Thyroid gland (tissue), 4 donors: ENCODE measurements at regions not wholly inside any gene's neighbourhood (a gene's known extent, or its start where the extent isn't known, plus 50 kb on each side); places are given as distances from the start of the nearest gene placed in this dataset.

Experiments
- DNase-seq, 2 donors: peaks; one replicate each; pipeline ENCODE4 v3.0.0-alpha.2; 2019
- H3K27ac ChIP-seq, 3 donors: fragments of 200-600 bp; sonication (generic); 1 replicate in 2 of 3; 2 replicates in 1 of 3; pipeline ENCODE4 v1.5.1; 2016 to 2019; ENCODE audit warnings: mild to moderate bottlenecking in 1 of 3, moderate library complexity in 1 of 3
- H3K27me3 ChIP-seq: fragments of 200-600 bp; sonication (generic); one replicate; pipeline ENCODE4 v1.5.1; 2019
- H3K36me3 ChIP-seq, 2 donors: fragments of 200-600 bp; sonication (generic); one replicate each; pipeline ENCODE4 v1.5.1; 2016 to 2019
- H3K4me1 ChIP-seq, 2 donors: fragments of 200-600 bp; sonication (generic); one replicate each; pipeline ENCODE4 v1.5.1; 2017 to 2019
- H3K4me3 ChIP-seq, 3 donors: fragments of 200-600 bp; sonication (generic); replicated peaks in 1 of 3; 1 replicate in 2 of 3; 2 replicates in 1 of 3; pipeline ENCODE4 v1.5.1; 2016; ENCODE audit warnings: mild to moderate bottlenecking in 1 of 3
- H3K9me3 ChIP-seq: fragments of 200-600 bp; sonication (generic); one replicate; pipeline ENCODE4 v1.5.1; 2017
- POLR2A ChIP-seq, 2 donors: fragments of 450-650 bp; IDR thresholded peaks; one replicate each; pipeline ENCODE4 v1.6.1; 2017; ENCODE audit warnings: antibody characterized with exemption in 2 of 2, mild to moderate bottlenecking in 2 of 2, moderate library complexity in 1 of 2
- WGBS, 2 donors: methylation state at CpG; one replicate each; pipeline ENCODE4 v1.1.5; 2017; 5-methylcytosine and 5-hydroxymethylcytosine counted together
- intact Hi-C: fragments of 100-400 bp; cut with DNase I; formaldehyde crosslinking; loops from one replicate; pipeline ENCODE4 v1.15.1; 2023
- TF ChIP-seq, protein P1 (sequence below), 6 experiments: fragments of 200-600 bp in 3 of 6; fragments of 450-650 bp in 3 of 6; sonication (generic) in 3 of 6; IDR thresholded peaks; one replicate each; pipeline ENCODE4 v1.5.1; 2016 to 2019; ENCODE audit warnings: antibody characterized with exemption in 6 of 6, mild to moderate bottlenecking in 2 of 6, inconsistent platforms in 1 of 6, moderate library complexity in 1 of 6

DNA sequence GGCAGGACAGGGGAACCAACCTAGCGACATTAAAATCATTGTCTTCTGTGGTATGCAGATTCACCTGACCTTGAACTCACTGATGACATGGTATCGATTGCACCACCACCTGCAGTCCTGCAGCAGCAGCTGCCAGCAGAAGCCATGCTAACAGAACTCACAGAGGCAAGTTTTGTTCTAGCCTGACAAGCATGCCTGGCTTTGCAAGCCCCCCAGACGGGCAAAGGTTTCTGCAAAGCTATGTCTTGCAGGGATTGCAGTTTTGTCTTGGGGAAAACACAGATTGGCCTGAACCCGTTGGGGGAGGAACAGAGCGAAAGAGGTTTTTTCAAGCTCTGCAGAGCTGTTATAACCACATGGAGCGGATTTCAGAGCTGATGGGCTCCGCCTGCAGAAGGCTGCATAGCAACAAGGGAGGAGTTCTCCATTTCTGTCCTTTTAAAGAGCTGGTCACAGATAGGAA, 221.0 kb downstream of the HIPK3 start:
- Histone ChIP-seq H3K4me3 (no peak overlapping the region), H3K4me1 (peaks cover 4 to 9% of the 10 kb centered on the region in 2 donors), H3K27ac (no peak overlapping the region), H3K9me3 (no peaks in the 10 kb centered on the region), H3K27me3 (no peaks in the 10 kb centered on the region), H3K36me3 (no peaks in the 10 kb centered on the region)
- intact Hi-C loops, result no loop called here
- TF ChIP-seq, protein P1, sequence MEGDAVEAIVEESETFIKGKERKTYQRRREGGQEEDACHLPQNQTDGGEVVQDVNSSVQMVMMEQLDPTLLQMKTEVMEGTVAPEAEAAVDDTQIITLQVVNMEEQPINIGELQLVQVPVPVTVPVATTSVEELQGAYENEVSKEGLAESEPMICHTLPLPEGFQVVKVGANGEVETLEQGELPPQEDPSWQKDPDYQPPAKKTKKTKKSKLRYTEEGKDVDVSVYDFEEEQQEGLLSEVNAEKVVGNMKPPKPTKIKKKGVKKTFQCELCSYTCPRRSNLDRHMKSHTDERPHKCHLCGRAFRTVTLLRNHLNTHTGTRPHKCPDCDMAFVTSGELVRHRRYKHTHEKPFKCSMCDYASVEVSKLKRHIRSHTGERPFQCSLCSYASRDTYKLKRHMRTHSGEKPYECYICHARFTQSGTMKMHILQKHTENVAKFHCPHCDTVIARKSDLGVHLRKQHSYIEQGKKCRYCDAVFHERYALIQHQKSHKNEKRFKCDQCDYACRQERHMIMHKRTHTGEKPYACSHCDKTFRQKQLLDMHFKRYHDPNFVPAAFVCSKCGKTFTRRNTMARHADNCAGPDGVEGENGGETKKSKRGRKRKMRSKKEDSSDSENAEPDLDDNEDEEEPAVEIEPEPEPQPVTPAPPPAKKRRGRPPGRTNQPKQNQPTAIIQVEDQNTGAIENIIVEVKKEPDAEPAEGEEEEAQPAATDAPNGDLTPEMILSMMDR (IDR thresholded peaks at IDR 0.05), result no peak
- TF ChIP-seq POLR2A (IDR thresholded peaks at IDR 0.05), result no peak
- no peak for DNase-seq
- 49 to 52% methylated on average over 7 of the region's 7 CpGs for WGBS, 2 donors

DNA sequence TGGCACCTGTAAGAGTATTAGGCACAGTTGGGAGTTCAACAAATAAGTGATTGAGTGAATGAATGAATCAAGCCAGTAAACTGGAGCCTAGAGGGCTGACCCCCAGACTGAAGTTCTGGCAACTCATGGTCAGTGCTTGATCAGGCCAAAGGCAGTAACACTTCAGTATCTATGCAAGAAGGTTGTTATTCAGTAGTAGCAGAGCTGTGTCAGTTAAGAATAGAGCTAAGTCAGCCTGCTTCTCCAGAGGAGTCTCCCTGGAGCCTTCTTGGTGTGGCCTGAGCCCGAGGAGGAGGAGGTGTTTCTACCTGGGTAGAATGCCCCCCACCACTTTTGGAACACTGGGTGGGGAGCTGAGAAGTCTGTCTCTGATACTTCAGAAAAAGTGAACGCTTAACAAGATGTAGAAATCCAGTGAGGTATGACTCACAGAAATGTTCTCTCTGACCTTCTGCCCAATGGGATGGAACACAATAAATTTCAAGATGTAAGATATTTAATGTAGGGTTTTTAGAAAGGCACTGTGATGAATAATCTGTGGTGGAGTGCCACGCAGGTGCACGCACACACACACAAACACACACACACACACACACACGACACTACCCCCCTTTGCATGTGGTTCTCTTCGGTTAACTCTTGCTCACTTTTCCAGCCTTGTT, 219.9 kb downstream of the HIPK3 start:
- intact Hi-C loops, result no loop called here
- TF ChIP-seq, protein P1 (IDR thresholded peaks at IDR 0.05), result no peak
- TF ChIP-seq POLR2A (IDR thresholded peaks at IDR 0.05), result no peak
- Histone ChIP-seq H3K9me3 (no peaks in the 10 kb centered on the region), H3K4me3 (no peak overlapping the region), H3K27me3 (no peaks in the 10 kb centered on the region), H3K4me1 (peaks cover 4 to 9% of the 10 kb centered on the region in 2 donors), H3K36me3 (no peaks in the 10 kb centered on the region), H3K27ac (no peak overlapping the region)
- DNase-seq, result no peak
- 63 to 66% methylated on average over 6 of the region's 6 CpGs for WGBS, 2 donors

DNA sequence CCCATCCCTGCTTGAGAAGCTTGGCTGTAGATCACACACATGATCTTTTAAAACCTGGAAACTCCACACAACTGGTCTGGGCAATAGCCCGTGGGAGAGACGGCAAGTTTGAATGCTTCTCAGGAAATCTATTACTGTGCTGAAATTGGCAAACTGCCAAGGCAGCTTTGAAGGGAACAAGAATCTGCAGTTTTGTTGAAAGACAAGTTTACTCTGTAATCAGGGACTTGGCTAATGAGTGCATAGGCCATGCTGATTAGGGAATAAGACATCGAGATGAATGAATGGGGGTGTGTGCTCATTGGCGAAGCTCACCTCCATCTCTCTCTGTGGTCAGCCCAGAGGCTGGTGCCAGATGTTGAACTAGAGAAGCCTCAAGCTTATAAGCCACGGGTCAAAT, 218.8 kb downstream of the HIPK3 start:
- no peaks in the 10 kb centered on the region for H3K27me3 ChIP-seq
- peaks cover 4 to 9% of the 10 kb centered on the region in 2 donors for H3K4me1 ChIP-seq
- peak; percentile 58 to 68 for DNase-seq
- H3K36me3 ChIP-seq, result no peaks in the 10 kb centered on the region
- no peak overlapping the region for H3K4me3 ChIP-seq
- TF ChIP-seq, protein P1 (IDR thresholded peaks at IDR 0.05), result no peak
- TF ChIP-seq POLR2A (IDR thresholded peaks at IDR 0.05), result no peak
- WGBS, 2 donors, result 19 to 21% methylated on average over 5 of the region's 5 CpGs
- intact Hi-C loops, result no loop called here
- H3K9me3 ChIP-seq, result no peaks in the 10 kb centered on the region
- H3K27ac ChIP-seq, result no peak overlapping the region

DNA sequence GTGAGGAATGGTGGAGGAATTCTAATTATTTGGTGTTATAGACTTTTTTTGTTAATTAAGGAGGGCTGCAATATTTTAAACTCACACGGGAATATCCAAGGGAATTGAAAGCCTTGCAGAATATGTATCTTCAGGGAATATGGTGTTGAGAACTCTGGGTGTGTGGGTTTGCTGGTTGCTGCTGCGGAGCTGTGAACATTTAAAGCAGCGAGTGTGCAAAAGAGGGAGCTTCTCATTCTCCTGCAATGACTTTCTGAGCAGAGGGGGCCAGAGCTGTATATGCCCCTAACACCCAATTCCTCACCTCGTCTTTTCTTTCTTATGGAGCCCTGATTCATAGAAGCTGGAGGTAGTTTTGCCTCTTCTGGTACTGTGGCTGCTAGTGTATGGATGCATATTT, 217.7 kb downstream of the HIPK3 start:
- no peak overlapping the region for H3K4me3 ChIP-seq
- DNase-seq, result no peak
- H3K36me3 ChIP-seq, result no peaks in the 10 kb centered on the region
- H3K4me1 ChIP-seq, result peaks cover 4 to 9% of the 10 kb centered on the region in 2 donors
- no peak for TF ChIP-seq POLR2A (IDR thresholded peaks at IDR 0.05)
- TF ChIP-seq, protein P1 (IDR thresholded peaks at IDR 0.05), result no peak
- H3K27ac ChIP-seq, result no peak overlapping the region
- no peaks in the 10 kb centered on the region for H3K9me3 ChIP-seq
- WGBS, 2 donors, result 81 to 82% methylated on average over 4 of the region's 4 CpGs
- intact Hi-C loops, result no loop called here
- no peaks in the 10 kb centered on the region for H3K27me3 ChIP-seq

DNA sequence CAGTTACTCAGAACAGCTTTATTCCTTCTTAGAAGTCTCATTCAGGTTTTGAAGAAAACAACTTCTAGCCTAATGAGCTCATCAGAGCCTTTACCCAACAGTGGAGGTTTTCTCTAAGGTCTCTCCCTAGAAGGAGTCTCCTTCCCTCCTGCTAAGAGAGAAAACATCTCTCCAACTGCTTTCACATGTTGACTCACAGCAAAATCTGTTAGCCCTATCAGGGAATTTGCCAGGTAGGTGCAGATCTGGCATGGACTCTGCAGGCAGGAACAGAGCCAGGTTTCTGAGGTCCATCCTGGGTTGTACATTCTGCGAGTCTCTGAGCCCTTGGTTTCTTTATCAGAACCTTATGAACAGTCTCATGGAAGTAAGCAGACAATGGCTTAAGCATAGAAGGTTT, 214.4 kb downstream of the HIPK3 start:
- TF ChIP-seq, protein P1 (IDR thresholded peaks at IDR 0.05), result no peak
- TF ChIP-seq POLR2A (IDR thresholded peaks at IDR 0.05), result no peak
- H3K27ac ChIP-seq, result no peak overlapping the region
- intact Hi-C loops, result no loop called here
- 83 to 86% methylated on average over 1 of the region's 1 CpG for WGBS, 2 donors
- peaks cover 4 to 9% of the 10 kb centered on the region in 2 donors for H3K4me1 ChIP-seq
- DNase-seq, result no peak
- no peaks in the 10 kb centered on the region for H3K36me3 ChIP-seq
- no peaks in the 10 kb centered on the region for H3K27me3 ChIP-seq
- H3K4me3 ChIP-seq, result no peak overlapping the region
- no peaks in the 10 kb centered on the region for H3K9me3 ChIP-seq
